NCI-H526 (cell line): ENCODE measurements at regions not wholly inside any gene's neighbourhood (a gene's known extent, or its start where the extent isn't known, plus 50 kb on each side); places are given as distances from the start of the nearest gene placed in this dataset.
"Not testable (repeated sequence)": the region's sequence is repeated elsewhere in the genome, so short reads cannot be mapped to it uniquely, and the experiment has no call there.

Source experiments
- DNase-seq, 2 experiments: peaks; one replicate each; lab custom pipeline; 2025; lab: John Stamatoyannopoulos, UW

DNA sequence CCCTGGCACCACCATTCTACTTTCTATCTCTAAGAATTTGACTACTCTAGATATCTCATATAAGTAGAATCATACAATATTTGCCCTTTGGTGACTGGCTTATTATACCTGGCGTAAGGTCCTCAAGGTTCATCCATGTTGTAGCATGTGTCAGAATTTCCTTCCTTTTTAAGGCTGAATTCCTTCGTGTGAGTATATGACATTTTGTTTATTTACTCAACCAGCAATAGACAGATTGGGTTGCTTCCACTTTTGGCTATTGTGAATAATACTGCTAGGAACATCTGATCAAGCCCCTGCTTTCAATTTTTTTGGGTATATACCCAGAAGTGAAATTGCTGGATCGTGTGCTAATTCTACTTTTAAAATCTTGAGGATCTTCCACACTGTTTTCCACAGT lies 232.8 kb upstream of the MCHR2 start:
- no peak for DNase-seq

DNA sequence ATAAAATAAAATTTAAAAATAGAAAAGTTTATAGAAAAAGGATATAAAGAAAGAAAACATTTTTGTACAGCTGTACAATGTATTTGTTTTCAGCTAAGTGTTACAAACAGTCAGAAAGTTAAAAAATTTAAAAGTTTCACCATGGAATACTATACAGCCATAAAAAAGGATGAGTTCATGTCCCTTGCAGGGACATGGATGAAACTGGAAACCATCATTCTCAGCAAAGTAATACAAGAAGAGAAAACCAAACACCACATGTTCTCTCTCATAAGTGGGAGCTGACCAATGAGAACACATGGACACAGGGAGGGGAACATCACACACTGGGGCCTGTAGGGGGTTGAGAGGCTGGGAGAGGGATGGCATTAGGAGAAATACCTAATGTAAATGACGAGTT lies 229.9 kb upstream of the MCHR2 start:
- not testable (repeated sequence) for DNase-seq

DNA sequence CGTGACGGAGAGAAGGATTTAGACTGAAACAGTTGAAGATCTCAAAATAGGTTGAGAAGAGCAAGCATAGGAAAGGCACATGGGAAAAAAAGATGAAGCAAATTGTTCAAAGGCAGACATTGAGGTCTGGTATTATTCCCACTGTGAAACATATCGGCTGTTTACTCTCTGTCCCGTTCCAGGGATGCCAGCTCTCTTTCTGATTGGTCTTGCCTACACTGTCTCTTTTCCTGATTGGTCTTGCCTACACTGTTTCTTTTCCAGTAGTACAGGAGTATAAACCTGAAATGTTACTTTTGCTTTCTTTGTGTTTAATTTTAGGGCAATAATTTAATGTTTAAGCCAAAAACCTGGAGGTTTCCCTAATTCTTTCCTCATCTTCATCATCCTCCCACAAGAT lies 226.5 kb upstream of the MCHR2 start:
- no peak for DNase-seq

DNA sequence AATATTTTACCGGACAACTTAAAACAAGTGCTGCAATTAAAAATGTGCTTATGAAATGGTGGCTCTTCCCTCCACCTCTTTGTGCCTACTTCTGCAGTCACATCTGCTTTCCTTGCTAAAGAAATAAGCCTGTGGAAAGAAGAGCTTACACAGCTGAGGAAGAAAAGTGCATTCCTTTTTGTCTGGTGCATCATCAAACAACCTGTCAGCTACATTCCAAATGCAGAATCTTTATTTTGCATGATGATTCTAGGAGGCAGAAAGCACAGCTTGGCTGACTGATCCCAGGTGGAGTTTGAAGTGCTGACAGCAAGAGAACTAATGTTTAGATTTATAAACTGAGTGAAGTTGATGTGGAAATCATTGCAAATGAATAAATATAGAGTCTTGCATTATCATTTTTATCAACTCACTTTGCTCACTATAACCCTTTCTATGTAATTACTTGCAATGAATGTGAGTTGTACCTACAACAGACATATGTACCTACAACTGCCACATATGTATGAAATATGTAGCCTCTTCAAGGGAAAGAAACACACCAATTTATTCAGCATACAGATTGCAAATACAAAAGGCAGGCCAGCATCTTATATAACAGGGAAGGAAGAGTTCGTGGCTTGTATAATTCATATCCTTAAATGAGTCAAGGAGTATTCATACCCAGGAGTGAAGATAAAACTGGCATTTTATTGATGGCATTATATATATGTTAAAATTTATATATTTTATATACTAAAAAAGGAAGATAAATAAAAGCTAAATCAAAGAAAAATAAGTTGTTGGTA lies 223.4 kb upstream of the MCHR2 start:
- no peak for DNase-seq

DNA sequence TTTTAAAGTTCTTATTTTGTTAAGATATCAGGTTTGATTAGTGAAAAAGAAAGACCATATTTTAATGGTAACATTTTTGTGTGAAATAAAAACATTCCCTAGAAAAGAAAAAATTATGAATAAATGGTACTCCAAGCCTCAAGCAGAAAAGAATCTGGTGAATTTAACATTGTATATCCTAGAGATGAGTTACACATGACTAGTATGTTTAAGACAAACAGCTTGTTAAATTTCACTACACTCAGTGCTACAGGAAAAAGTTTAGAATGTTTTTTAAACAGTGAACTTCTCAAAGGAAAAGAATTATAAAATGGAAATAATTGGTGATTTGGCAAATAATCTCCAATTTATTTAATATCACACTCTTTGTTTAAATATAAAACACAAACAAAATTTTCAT lies 222.7 kb upstream of the MCHR2 start:
- no peak for DNase-seq

DNA sequence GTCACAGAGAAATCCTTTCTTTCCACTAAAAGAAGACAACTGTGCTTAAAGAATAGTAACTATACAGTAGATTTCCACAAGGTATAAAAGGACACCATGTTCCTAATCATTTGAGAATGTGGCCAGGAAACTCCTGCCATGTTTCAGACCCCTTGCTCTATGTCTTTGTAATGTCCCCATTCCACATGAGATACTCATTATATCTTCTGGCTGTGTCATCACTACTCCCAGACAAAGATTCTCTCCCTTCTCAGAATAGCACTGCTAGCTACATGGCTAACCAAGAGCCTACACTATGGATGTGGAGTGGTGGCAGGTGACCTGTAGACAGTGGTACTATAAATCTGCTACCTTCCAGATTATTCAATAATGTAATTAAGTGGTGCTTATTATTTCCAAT lies 218.1 kb upstream of the MCHR2 start:
- no peak for DNase-seq

DNA sequence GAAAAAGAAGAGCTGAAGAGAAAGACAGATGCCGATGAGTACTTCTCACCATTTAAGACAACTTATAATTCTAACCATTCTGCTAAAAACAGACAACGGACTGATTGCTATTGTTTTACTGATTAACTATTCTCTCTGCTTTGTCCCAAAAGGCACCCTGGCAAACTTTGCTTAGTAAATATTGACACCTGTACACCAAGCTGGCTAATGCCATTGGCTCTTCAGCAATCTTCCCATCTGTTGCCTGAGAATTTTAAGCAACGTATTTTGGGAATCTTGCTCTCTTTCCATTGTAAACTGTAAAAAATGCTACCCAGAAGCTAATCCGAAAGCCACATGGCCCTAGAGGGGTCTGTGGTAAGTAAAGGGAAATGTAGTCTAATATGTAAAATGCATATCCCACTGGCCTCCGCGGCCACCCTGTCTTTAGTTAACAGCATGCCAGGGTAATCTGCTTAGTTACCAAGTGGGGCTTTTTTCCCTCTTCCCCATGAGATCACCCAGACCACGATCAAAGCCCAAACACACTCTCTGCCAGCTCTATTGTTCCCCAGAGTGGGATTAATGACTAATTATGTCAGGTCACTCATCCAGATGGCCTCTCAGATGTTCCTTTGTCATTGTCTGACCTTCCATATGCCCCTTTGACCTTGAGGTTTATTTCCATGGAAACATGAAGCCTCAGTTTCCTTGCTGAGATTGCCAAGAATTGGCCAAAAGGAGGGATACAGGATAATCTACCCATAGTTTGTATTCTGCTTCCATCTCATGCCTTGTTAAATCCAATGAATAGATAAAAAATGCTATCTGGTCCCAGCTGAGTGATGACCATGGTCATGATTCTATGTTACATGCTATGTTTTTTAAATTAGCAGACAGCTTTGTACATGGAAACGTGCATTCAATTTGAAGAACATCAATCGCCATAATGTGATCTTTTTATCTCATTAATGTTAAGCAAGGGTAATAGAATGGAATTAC lies 216.4 kb upstream of the MCHR2 start:
- DNase-seq, result no peak

DNA sequence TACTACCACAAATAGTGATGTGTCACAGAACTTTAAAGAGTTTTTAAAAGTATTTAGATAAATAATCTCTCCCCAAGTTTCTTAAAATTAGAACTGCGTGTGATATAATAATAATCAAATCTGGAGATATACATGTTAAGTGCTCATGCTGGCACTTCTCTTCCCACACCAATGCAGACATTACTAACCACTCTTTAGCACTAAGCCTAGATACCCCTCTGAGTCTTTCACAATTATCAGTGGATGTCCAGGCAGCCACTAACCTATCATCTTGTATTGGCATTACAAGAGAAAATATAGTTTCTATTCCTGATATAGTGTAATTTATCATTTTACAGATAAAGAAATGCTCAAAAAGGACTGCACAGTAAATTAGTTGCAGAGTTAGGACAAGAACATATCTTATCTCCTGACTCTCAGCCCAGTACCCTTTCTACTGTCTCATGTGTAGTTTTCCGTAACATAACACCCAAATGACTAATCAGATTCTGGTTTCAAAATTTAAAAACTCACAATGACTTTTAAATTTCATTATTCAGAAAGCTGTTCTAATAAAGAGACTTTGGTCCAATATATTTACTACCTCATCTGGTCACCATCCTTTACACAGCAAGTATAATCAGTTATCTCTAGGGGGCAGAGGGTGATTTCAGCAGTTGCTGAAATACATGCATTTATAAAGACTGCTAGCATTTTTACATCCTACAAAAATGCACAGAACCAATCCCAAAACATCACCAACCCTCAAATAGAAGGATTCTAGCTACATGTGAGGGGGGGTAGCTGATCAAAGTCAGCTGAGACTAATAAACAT lies 215.5 kb upstream of the MCHR2 start:
- DNase-seq, result no peak

DNA sequence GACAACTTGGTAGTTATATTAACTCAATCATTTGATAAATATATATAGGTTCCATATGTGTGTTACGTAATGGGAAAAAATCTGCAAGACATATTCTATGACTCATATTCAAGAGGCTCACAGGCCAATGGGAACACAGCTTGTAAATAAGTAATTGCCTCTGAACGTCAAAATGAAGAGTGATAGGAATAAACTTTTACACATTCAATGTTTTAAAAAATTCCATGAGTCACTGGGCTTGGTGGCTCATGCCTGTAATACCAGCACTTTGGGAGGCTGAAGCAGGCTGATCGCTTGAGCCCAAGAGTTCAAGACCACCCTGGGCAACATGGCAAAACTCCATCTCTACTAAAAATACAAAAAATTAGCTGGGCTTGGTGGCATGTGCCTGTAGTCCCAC lies 209.4 kb upstream of the MCHR2 start:
- DNase-seq, result no peak

DNA sequence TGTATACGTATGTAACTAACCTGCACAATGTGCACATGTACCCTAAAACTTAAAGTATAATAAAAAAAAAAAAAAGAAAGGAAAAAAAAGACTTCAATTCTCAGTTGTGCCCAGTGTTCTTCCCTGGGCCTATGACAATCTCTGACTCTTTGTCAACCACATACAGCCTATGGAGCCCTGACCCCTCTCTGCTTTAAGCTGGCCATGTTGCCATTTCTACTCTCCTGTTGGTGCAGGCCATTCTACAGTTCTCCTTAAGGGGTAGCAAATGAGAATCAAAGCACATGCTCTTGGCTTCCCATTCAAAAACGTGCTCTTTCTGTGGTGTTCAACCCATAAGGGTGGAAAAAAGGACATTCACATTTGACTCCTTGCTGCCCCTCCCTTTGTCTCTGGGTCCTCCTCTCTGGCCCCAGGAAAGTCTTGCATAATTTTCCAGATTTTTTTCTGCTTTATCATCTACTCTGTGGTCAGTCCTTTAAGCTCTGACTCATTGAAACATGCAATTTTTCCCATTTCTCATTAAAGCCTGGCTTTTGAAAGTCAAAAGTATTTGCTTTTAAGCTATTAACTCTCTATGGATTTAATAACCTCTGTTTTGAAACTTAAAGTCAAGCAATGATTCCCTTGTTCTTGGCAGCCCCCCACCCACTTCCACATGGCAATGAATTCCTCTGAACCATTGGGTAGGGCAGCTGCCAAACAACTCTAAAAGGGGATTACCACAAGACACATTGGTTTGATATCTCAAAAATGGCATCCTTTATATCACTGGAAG lies 208.6 kb upstream of the MCHR2 start:
- no peak for DNase-seq

DNA sequence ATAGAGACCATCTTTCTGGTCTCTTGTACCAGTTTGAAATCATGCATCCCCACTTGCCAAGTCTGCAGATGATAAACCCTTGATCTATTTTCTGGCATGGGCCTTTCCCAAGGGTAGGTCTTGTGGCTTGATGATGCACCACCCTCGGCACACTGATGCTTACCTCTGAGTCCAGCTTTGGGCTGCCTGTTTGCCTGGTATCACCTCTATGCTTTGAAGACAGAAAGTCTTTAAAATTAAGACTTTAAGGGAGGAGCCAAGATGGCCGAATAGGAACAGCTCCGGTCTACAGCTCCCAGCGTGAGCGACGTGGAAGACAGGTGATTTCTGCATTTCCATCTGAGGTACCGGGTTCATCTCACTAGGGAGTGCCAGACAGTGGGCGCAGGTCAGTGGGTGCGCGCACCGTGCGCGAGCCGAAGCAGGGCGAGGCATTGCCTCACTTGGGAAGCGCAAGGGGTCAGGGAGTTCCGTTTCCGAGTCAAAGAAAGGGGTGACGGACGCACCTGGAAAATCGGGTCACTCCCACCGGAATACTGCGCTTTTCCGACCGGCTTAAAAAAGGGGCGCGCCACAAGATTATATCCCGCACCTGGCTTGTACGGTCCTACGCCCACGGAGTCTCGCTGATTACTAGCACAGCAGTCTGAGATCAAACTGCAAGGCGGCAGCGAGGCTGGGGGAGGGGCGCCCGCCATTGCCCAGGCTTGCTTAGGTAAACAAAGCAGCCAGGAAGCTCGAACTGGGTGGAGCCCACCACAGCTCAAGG lies 202.4 kb upstream of the MCHR2 start:
- not testable (repeated sequence) for DNase-seq

DNA sequence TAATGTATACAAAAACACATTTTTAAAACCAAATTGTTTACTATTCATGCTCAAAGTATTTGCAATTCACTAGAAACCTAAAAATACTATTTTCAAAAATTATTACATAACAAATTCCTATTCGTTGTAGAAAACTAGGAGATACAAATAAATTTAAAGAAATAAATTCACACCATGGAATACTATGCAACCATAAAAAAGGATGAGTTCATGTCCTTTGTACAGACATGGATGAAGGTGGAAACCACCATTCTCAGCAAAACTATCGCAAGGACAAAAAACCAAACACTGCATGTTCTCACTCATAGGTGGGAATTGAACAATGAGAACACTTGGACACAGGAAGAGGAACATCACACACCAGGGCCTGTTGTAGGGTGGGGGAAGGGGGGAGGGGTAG lies 201.2 kb upstream of the MCHR2 start:
- DNase-seq, result not testable (repeated sequence)

DNA sequence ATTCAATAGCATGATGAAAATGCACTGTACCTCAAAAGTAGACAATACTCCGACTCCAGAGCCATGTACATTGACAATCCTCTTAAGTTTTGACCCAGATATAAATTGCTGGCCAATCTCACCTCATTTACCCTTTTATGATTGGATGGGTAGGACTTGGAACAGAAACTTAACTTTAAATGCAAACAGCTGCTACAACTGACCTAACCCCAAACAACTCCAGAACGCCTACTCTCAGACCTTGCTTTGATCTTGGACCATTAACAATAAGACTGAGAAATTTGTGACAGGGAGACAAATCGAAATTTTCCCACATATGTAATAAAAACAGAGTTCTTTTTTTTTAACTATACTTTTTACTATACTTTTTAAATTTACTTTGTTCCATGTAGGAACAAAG lies 200.5 kb upstream of the MCHR2 start:
- DNase-seq, result no peak

DNA sequence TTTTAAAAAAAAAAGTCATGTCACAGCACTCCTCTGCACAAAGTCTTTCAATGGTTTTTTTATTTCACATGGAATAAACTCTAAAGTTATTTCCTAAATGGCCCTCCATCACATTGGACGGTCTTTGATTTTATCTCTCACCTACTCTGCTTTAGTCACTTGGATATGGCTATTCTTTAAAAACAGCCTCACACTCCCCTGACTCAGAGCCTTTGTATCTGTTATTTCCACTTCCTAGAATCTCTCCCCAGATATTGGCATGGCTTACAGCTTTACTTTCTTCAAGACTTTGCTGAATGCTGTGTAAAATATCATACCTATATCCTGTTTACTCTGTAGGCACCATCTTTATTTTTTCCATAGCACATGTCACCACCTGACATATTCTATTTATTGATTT lies 194.7 kb upstream of the MCHR2 start:
- DNase-seq, result no peak

DNA sequence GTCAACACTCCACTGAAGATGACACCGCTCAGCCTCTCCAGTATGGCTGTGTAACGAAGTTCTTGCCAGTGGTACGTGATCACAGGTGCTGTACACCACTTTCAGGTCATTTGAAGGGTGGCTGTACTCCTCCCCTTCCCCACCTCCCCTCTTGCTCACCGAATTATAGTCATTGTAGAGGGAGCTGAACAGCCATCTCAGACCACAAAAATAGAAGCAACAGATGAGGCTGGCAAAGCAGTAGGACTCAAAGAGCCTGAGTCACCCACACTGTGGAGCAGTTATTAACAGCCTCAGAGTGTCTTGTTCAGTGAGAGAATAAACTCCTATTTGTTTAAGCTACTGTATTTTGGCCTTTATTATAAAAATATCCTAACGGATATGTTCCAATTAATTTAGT lies 192.5 kb upstream of the MCHR2 start:
- DNase-seq, result no peak

DNA sequence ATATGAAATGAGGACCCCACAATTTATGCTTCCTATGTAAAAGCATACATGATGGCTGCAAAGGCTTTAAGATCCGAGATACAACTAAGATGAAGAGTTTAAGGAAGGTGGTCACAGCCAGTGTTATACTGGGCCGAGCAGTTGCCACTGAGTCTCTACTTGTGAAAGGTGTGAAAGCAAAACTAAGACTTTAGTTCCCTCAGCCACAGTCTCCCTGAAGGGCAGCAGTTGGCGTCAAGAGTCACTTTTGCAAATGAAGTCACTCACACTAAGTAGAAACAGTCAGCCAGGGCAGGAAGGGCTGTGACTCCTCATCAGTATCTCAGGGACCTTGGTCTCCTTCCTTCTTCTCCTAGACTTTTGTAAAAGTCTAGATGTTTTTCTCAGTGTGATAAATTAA lies 191.6 kb upstream of the MCHR2 start:
- DNase-seq, result no peak

DNA sequence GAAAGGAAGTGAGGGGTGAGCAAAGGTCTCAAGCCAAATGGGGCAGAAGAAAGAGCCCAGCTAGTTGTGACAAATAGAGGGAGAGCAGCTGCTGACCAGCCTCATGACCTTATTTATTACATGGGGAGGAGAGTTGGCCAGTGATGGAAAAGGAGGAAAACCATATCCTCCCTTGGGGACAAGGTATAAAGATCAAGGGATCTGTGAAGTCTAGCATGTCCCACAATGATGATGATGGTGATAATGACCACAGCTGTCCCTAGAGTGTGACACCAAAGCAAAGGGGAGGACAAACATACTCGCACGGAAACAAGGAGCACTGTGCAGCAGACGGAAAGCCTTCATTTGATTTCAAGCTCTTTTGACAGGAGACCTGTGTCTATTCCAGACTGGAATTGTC lies 190.4 kb upstream of the MCHR2 start:
- DNase-seq, result no peak

DNA sequence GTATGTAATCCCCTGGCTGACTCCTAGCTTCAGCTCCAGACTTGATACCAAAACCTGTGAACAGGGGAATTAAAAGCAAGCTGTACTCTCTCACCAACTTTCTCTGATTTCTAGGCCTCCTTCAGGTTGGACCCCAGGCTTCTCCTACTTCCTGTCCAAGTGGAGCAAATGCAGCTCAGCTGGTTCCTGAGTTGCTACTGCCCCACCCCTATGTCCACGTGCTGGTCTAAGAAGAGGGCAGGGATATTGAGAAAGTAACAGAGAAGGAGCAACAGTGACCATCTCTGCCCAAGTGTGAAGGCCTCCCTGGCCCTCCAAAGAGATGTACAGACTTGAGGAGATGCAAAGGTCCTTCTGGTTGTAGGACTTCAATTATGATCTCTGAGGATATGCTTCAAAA lies 188.3 kb upstream of the MCHR2 start:
- DNase-seq, result no peak

DNA sequence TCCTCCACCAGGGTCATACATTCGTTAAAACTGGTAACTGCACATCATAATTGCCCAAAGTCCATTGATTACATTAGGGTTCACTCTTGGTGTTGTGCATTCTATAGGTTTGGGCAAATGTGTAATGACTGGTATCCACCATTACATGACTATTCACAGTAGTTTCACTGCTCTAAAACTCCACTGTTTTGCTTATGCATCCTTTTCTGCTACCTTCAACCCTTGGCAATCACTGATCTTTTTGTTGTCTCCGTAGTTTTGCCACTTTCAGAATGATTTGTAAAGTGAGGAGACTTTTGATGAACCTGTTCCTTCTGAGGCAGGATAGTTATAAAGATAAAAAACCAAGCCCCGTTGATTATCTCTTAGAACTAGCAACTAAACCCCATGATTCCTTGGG lies 187.3 kb upstream of the MCHR2 start:
- DNase-seq, result no peak

DNA sequence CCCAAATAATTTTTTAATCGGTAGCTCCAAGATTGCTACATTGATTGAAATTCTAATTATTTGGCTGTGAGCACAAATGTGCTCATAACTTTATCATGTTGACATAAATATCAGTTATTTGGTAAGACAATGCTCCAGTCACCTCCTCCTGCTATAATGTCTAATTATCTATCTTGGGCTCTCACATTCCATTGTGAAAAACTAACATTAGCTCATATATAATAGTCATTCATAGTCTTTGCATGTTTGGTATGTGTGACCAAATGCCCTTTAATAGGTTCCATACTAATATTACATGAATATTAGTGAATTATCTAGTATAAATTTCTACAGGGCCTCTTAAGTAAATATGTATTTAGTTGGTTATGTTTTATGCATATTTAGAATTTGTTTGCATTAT lies 185.6 kb upstream of the MCHR2 start:
- no peak for DNase-seq

DNA sequence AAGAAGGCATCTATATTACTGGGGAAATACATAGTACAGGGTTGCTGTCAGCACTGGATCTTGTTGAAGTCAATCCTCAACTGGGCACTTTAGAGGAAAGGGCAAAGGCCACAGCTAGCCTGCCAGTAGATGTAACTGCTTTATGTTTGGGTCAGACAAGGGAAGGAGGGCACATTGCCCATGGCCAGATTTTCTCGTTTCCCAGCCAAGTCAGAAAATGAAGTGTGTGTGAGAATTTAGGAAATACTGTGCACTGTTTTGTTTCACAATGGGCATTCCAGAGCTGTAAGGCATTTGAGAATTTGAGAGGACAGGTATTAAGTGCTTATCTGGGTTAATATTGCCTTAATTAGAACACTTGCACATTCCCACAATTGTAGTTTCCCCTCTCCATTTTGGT lies 183.9 kb upstream of the MCHR2 start:
- DNase-seq, result no peak
